Activated CD4-positive, alpha-beta T cell treated with anti-CD3 and anti-CD28 coated beads for 4 hours (primary cell): ENCODE measurements at regions not wholly inside any gene's neighbourhood (a gene's known extent, or its start where the extent isn't known, plus 50 kb on each side); places are given as distances from the start of the nearest gene placed in this dataset.
"Not testable (repeated sequence)": the region's sequence is repeated elsewhere in the genome, so short reads cannot be mapped to it uniquely, and the experiment has no call there.

Experiments
- DNase-seq, 2 donors: peaks; one replicate each; pipeline ENCODE4 v3.0.0-alpha.2; 2020

- DNase-seq: no peak
These were observed 555.4 kb downstream of the KCTD12 start for GRCh38 chr13:76330761-76331160.

DNA sequence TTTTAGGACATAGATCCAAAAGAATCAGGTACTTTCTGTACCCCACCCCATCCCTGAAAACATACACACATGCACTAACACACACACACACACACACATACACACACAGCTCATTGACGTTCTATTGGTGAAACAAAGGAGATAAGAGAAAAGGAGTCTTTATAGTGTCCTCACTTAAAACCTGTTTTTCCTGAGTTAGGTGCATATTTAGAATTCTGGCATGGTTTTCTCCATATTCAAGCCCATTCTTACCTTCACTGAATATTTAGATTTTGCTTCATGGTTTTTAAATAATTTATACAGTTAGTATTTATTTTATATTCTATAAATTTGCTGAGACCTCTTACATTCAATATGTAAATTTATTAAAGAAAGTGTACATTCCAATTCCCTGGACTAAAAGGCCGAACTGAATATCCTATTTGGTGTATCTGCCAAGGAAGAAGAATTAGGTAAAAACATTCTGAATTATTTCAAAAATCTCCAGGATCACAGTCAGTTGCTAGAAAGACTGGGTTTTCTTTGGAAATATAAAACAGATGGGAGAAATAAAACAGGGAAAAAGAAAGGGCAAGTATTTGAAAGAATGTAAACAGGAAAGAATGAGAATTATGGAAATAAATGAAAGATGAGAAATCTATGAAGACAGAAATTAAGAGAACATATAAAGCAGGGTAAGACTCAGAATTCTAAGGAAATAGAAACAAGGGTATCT, 556.2 kb downstream of the KCTD12 start:
- DNase-seq: no peak

DNA sequence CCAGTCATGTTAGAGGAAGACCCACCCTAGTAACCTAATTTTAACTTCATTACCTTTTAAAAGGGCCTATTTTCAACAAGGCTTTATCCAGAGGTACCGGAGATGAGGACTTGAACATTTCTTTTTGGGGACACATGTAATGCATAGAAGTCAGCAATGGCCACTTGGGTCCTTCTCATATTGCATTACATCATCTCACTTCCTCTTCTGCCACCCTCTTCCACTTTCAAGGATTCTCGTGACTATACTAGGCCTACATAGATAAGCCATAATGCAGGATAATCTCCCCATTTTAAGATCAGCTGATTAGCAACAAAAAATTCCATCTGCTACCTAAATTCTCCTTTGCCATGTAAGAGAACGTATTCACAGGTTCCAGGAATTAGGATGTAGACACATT, 557.2 kb downstream of the KCTD12 start:
- DNase-seq: no peak

GRCh38 chr13:76326343-76326742, 559.9 kb downstream of the KCTD12 start:
- DNase-seq: no peak

- no peak for DNase-seq
These were observed 566.3 kb downstream of the KCTD12 start for GRCh38 chr13:76319921-76320320.

DNA sequence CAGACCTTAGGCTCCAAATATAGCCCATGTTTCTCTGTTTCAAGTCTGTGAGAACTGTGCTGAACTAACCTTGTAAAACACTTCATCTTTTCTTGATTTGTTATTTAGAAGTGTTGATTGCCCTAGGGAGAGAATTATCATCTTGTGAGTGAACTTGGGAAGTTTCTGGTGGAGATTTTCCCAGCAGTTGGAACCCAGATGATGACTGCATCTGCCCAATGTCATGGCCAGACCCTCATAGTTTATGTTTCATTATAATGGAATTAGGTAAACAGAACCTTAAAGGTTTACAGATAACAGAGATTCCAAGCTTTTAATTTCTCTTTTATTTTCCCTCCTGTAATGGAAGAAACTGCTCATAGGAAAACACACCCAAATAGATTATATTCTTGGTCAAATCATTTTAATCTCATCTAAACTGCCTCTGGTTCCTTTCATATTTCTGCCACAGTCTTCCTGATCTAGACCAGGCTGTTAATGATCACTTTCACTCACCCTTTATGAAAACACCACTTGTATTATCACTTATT, 569.1 kb downstream of the KCTD12 start:
- DNase-seq: no peak

DNA sequence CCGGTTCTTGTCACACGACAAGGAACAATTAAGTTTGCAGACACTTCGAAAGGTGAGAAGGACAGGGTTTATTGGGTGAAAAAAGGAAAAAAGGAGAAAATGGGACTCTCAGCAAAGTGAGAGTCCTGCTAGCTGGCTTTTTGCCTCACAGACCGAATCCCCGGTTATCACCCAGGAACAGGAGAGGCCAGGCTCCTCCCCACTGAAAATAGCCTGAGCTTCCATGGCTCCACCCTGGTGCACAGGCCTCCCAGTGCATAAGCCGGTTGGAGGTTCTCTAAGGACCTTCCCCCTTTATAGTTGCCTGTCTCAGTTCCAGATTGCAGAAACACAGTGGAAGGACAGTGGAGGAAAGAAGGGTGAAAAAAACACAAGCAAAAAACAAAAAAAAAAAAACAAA, 571.7 kb downstream of the KCTD12 start:
- no peak for DNase-seq

- DNase-seq: no peak
These were observed 579.1 kb downstream of the KCTD12 start for GRCh38 chr13:76307142-76307541.

DNA sequence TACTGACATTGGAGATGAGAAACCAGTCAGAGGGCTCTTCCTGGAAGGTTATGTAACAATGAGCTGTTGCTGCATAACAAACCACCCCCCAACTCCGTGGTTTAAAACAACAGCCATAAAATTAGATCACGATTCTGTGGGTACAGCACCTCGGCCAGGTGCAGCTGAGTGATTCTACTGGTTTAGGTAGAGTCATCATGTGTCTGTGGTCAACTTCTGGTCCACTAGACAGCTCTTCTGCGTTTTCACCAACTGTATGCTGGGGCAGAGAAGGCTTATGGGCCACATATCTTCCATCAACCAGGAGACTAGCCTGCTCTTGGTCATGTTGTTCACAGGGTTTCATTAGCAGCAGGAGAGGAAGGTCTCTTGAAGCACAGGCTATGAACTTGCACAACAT, 585.5 kb downstream of the KCTD12 start:
- no peak for DNase-seq

- DNase-seq: no peak
These were observed 588.9 kb downstream of the KCTD12 start for GRCh38 chr13:76297331-76297730.

DNA sequence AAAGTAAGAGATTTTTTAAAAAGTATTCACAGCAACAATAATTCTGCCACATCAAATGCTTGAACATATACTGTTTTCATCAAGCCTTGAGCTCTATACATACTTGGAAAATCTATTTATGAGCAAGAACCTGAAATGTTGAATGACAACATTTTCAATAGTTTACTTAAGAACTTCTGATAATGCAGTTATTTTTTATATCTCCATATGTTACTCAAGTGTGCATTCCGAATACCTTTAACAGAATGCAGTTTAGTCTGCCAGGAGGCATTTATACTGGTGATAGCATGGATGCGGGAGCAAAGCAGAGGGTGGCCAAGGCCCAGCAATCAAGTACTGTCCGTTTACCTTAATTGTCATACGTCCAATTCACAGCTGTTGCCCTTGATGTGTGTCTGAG, 589.5 kb downstream of the KCTD12 start:
- DNase-seq: no peak

GRCh38 chr13:76295020-76295419, 591.2 kb downstream of the KCTD12 start:
- not testable (repeated sequence) for DNase-seq

GRCh38 chr13:76293751-76294150, 592.5 kb downstream of the KCTD12 start:
- DNase-seq: no peak

DNA sequence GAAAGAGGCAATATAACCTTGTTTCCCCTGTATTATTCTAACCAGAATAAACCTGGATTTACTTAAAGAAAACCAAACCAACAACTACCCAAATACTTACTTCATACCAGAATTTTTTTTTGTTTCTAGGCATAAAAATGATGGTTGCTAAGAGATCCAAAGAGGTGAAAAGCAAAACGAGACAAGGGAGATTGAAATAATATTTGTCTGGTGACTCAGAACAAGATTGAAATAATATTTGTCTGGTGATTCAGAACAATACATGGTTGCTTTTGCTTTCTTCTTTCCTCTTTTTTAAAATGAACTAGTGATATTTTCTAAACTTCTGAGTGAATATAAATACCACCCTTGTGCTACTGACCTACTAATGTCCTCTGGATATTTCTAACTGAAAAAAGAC, 592.9 kb downstream of the KCTD12 start:
- no peak for DNase-seq

DNA sequence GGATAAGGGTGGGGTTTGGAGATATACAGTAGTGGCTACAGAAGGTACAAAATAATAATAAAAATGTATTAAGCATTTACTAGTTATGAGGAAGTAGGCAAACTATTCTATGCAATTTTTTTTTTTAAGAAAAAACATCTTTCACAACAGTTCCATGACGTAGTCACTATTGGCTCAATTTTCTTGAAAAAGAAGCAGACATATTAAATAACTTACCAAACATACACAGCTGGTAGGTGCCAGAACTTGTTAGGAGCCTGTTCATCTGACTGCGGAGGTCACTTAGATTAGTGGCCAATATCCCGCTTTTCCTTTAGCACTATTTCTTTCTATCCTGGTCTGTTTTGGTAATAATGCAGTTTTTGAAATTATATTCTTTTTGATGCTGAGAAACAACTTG, 593.5 kb downstream of the KCTD12 start:
- DNase-seq: no peak

GRCh38 chr13:76292031-76292430, 594.2 kb downstream of the KCTD12 start:
- no peak for DNase-seq

DNA sequence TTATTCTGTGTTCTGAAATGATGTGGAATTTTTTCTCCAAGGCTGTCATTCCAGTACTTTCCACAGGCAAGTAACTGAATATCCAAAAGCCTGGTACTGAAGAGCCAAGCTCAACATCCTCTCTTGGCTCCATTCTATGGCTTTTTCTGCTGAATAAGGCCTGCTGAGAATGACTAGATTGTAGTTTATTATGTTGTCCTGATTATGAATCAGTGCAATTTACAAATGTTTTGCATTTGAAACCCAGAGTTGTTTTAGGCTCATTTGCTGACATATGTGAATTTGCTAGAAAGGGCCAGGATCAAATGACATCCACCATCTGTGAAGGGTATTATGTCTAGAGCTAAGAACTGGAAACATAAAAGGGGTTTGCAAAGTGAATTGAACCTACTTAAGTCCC, 596.6 kb downstream of the KCTD12 start:
- DNase-seq: no peak

GRCh38 chr13:76286178-76286577, 600.0 kb downstream of the KCTD12 start:
- no peak for DNase-seq

- DNase-seq: no peak
These were observed 600.7 kb downstream of the KCTD12 start for GRCh38 chr13:76285463-76285862.

GRCh38 chr13:76279766-76280165, 606.4 kb downstream of the KCTD12 start:
- DNase-seq: not testable (repeated sequence)

DNA sequence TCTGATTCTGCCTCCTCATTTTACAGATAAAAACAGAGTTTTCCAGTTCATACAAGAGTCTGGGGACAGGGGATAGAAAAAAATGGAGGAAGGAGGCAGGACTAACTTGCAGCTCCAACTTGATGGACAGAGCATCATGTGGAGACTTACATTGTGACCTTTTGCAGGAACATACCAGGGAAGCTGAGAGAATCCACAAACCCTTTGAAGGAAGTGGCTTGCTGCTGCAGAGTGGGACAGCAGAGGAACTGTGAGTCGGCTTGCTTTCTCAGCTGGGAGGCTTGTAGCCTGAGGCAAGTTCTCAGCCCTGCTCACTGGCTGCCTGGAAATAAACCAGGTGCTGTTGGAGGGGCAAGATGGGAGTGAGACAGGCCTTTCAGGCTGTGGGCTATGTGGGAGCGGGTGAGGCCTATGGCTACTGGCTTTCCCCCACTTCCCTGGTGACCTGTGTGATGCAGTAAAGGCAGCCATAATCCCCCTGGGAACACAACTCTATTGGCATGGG, 614.4 kb downstream of the KCTD12 start:
- DNase-seq: no peak

DNA sequence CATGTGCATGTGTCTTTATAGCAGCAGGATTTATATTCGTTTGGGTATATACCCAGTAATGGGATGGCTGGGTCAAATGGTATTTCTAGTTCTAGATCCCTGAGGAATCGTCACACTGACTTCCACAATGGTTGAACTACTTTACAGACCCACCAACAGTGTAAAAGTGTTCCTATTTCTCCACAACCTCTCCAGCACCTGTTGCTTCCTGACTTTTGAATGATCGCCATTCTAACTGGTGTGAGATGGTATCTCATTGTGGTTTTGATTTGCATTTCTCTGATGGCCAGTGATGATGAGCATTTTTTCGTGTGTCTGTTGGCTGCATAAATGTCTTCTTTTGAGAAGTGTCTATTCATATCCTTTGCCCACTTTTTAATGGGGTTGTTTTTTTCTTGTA, 617.9 kb downstream of the KCTD12 start:
- not testable (repeated sequence) for DNase-seq

- no peak for DNase-seq
These were observed 619.0 kb downstream of the KCTD12 start for GRCh38 chr13:76267216-76267615.

- DNase-seq: no peak
These were observed 619.6 kb downstream of the KCTD12 start for GRCh38 chr13:76266561-76266960.

- DNase-seq: no peak
These were observed 614.1 kb downstream of the LMO7 start for GRCh38 chr13:76250211-76250610.
